Parathyroid adenoma (tissue), 2 donors: ENCODE measurements at regions not wholly inside any gene's neighbourhood (a gene's known extent, or its start where the extent isn't known, plus 50 kb on each side); places are given as distances from the start of the nearest gene placed in this dataset.

Experiments
- H2AFZ ChIP-seq: fragments of 300-600 bp; sonication (generic); one replicate; pipeline ENCODE4 v1.7.0; 2017; ENCODE audit warnings: antibody characterized with exemption, mild to moderate bottlenecking
- H3K27ac ChIP-seq: fragments of 300-600 bp; sonication (generic); one replicate; pipeline ENCODE4 v1.7.0; 2017
- H3K27me3 ChIP-seq: fragments of 300-600 bp; sonication (generic); one replicate; pipeline ENCODE4 v1.7.0; 2017; ENCODE audit warnings: low read length; ENCODE audit not compliant: control insufficient read depth, insufficient read depth
- H3K36me3 ChIP-seq: fragments of 300-600 bp; sonication (generic); one replicate; pipeline ENCODE4 v1.7.0; 2017; ENCODE audit warnings: low read length; ENCODE audit not compliant: control insufficient read depth, insufficient read depth
- H3K4me1 ChIP-seq: fragments of 300-600 bp; sonication (generic); one replicate; pipeline ENCODE4 v1.7.0; 2017; ENCODE audit warnings: control low read depth
- H3K4me2 ChIP-seq: fragments of 300-600 bp; sonication (generic); one replicate; pipeline ENCODE4 v1.7.0; 2017; ENCODE audit warnings: low read length
- H3K4me3 ChIP-seq: fragments of 300-600 bp; sonication (generic); one replicate; pipeline ENCODE4 v1.7.0; 2017; ENCODE audit warnings: low read depth, low read length
- H3K79me2 ChIP-seq: fragments of 300-600 bp; sonication (generic); one replicate; pipeline ENCODE4 v1.7.0; 2017; ENCODE audit warnings: control low read depth
- H3K9ac ChIP-seq: fragments of 300-600 bp; sonication (generic); one replicate; pipeline ENCODE4 v1.7.0; 2017; ENCODE audit warnings: mild to moderate bottlenecking
- H3K9me3 ChIP-seq: fragments of 300-600 bp; sonication (generic); one replicate; pipeline ENCODE4 v1.7.0; 2017; ENCODE audit warnings: low read length; ENCODE audit not compliant: control insufficient read depth
- CTCF ChIP-seq: fragments of 300-600 bp; sonication (generic); IDR thresholded peaks from one replicate; pipeline ENCODE4 v1.7.0; 2017; ENCODE audit warnings: antibody characterized with exemption, mild to moderate bottlenecking
- donor health status: primary hyperparathyroidism.

GRCh38 chr13:106246666-106247188 is 288.7 kb downstream of the EFNB2 start:
- Histone ChIP-seq H3K9ac (no peak overlapping the region), H3K4me1 (no peaks in the 10 kb centered on the region), H3K27me3 (no peaks in the 10 kb centered on the region), H3K9me3 (no peaks in the 10 kb centered on the region), H3K4me3 (no peak overlapping the region), H3K4me2 (no peak overlapping the region), H3K27ac (no peak overlapping the region), H3K36me3 (no peaks in the 10 kb centered on the region), H3K79me2 (no peaks in the 10 kb centered on the region), H2AFZ (no peak overlapping the region)
- no peak for TF ChIP-seq CTCF

GRCh38 chr13:106246242-106246641 is 289.2 kb downstream of the EFNB2 start:
- Histone ChIP-seq H3K4me1 (no peaks in the 10 kb centered on the region), H3K79me2 (no peaks in the 10 kb centered on the region), H3K27ac (no peak overlapping the region), H3K9ac (no peak overlapping the region), H3K4me2 (no peak overlapping the region), H3K27me3 (no peaks in the 10 kb centered on the region), H3K36me3 (no peaks in the 10 kb centered on the region), H2AFZ (no peak overlapping the region), H3K4me3 (no peak overlapping the region), H3K9me3 (no peaks in the 10 kb centered on the region)
- TF ChIP-seq CTCF: no peak

GRCh38 chr13:106243011-106243565 is 292.4 kb downstream of the EFNB2 start:
- no peak overlapping the region for H3K4me2 ChIP-seq
- H3K9me3 ChIP-seq: no peaks in the 10 kb centered on the region
- no peaks in the 10 kb centered on the region for H3K27me3 ChIP-seq
- no peak overlapping the region for H3K9ac ChIP-seq
- no peak for TF ChIP-seq CTCF
- no peaks in the 10 kb centered on the region for H3K4me1 ChIP-seq
- H3K79me2 ChIP-seq: no peaks in the 10 kb centered on the region
- H3K4me3 ChIP-seq: no peak overlapping the region
- H3K27ac ChIP-seq: no peak overlapping the region
- H3K36me3 ChIP-seq: no peaks in the 10 kb centered on the region
- no peak overlapping the region for H2AFZ ChIP-seq

- H3K9ac ChIP-seq: no peak overlapping the region
Observed at GRCh38 chr13:106241974-106242953, 293.2 kb downstream of the EFNB2 start.

More at GRCh38 chr13:106241974-106242953, 293.2 kb downstream of the EFNB2 start:
- H3K79me2 ChIP-seq: no peaks in the 10 kb centered on the region
- H3K4me1 ChIP-seq: no peaks in the 10 kb centered on the region
- TF ChIP-seq CTCF: no peak
- no peak overlapping the region for H3K4me2 ChIP-seq
- H2AFZ ChIP-seq: no peak overlapping the region
- no peak overlapping the region for H3K4me3 ChIP-seq
- H3K27ac ChIP-seq: no peak overlapping the region
- no peaks in the 10 kb centered on the region for H3K9me3 ChIP-seq
- no peaks in the 10 kb centered on the region for H3K36me3 ChIP-seq
- H3K27me3 ChIP-seq: no peaks in the 10 kb centered on the region
